GM20000 (cell line): ENCODE measurements at regions not wholly inside any gene's neighbourhood (a gene's known extent, or its start where the extent isn't known, plus 50 kb on each side); places are given as distances from the start of the nearest gene placed in this dataset.
A peak's percentile ranks its signal among the peaks of the same experiment; 100 is the strongest.

ENCODE experiments used
- DNase-seq: peaks from one replicate; pipeline ENCODE4 v3.0.0; 2012; ENCODE audit warnings: low spot score
- CTCF ChIP-seq: IDR thresholded peaks from 2 replicates; pipeline ENCODE4 v1.5.1; 2012; ENCODE audit warnings: mild to moderate bottlenecking, control low read depth; ENCODE audit errors: extremely low read depth, missing control alignments

GRCh38 chr13:50104493-50104892 is 89.2 kb downstream of the KCNRG start:
- no peak for TF ChIP-seq CTCF
- no peak for DNase-seq

- TF ChIP-seq CTCF, result no peak
- peak; percentile 54 for DNase-seq
These were observed 91.3 kb downstream of the KCNRG start for GRCh38 chr13:50106559-50106958.

- TF ChIP-seq CTCF, result no peak
- no peak for DNase-seq
These were observed 92.0 kb downstream of the KCNRG start for GRCh38 chr13:50107205-50107604.

DNA sequence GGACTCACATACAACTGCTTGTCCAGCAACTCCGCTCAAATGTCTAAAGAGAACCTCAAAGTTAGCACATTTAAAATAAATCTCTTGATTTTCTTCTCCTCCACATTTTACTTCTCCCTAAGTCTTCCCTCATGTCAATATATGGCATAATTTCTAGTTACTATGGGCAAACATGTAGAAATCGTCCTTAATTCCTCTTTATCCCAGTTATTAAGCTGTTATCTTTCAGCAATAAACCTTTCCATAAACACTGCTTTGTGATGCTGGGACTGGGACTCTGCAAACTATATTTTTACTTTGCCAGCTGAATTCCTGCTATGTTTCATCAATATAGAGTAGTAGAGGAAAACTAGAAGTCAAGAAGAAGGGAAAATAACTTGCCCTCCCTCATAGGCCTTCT is 99.7 kb downstream of the KCNRG start:
- no peak for TF ChIP-seq CTCF
- DNase-seq, result no peak

DNA sequence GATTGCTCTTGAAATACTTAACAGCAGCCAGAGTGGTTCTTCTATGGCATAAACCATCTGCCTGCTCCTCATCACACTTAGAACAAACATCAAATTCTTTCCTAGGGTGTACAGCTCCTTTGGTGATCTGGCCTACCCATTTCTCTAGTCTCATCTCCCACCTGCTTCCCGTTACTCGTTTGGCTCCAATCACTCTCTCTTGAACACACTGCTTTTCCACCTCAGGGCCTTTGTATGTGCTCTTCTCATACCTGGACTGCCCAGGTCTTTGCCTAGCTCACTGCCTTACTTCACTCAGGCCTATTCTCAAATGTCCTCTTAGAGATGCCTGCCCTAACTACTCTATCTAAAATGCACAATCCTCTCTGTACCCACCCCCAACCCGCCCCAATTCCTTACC is 100.5 kb downstream of the KCNRG start:
- no peak for DNase-seq
- TF ChIP-seq CTCF, result no peak

GRCh38 chr13:50116430-50116973 is 101.3 kb downstream of the KCNRG start:
- no peak for DNase-seq
- TF ChIP-seq CTCF, result no peak

GRCh38 chr13:50119591-50119990 is 104.3 kb downstream of the KCNRG start:
- no peak for DNase-seq
- no peak for TF ChIP-seq CTCF
